Breast epithelium (tissue), 3 donors: ENCODE measurements at regions not wholly inside any gene's neighbourhood (a gene's known extent, or its start where the extent isn't known, plus 50 kb on each side); places are given as distances from the start of the nearest gene placed in this dataset.

Experiments
- CTCF ChIP-seq, 3 donors: fragments of 450-650 bp; IDR thresholded peaks; one replicate each; pipeline ENCODE4 v1.5.1; 2016 to 2017; ENCODE audit warnings: antibody characterized with exemption in 3 of 3, mild to moderate bottlenecking in 3 of 3, moderate library complexity in 3 of 3
- POLR2A ChIP-seq: fragments of 450-650 bp; IDR thresholded peaks from one replicate; pipeline ENCODE4 v1.6.1; 2016; ENCODE audit warnings: antibody characterized with exemption, mild to moderate bottlenecking, moderate library complexity
- POLR2AphosphoS5 ChIP-seq, 3 donors: sonication (generic); formaldehyde crosslinking; IDR thresholded peaks; one replicate each; pipeline ENCODE4 v1.6.1; 2017; ENCODE audit warnings: antibody characterized with exemption in 3 of 3

DNA sequence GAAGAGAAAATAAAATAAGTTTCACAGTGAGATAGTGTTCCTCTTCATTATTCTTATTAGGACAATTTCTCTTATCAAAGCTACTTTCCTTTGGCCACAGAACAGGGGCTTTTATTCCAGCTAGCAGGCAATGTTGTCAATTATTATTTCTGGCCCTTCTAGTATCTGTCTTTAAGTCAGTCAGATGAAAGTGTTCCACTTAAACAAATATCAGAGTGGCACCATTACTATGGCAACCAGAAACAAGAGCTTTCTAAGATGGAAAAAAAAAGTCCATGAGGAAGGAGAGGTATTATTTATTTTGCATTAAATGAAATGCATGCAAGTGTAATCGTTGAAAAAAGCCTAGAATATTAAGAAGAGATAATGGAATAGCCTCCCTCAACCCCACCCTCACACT is 426.4 kb downstream of the TUSC7 start:
- TF ChIP-seq CTCF (IDR thresholded peaks at IDR 0.05) = no peak
- TF ChIP-seq POLR2AphosphoS5 (IDR thresholded peaks at IDR 0.05) = no peak
- TF ChIP-seq POLR2A = no peak
